ENCODE measurements at regions not wholly inside any gene's neighbourhood (a gene's known extent, or its start where the extent isn't known, plus 50 kb on each side); places are given as distances from the start of the nearest gene placed in this dataset.

DNA sequence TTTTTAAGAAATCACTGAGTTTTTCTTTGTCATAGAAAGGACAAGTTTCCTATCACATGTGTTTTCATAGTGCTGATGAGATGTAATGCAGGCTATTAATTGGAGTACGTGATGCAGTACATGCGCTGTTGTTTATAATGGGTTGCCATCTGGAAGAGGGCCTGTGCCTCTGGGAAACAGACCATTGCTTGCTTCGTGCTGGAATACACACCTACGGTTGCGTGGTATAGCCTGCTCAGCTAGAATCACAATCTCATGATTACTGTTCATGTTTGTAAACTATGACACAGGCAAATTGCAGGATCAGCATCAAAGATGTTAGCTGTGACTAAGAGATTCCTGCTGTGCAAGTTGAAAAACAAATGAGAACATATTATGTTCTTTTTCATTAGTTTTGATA, 107.2 kb upstream of the STEAP1B start:
- DNase-seq (no peak), ATAC-seq (no peak)
- Histone ChIP-seq H3K27me3 (peaks cover 0 to 7% (median 0%) of the 10 kb centered on the region in 7 donors), H3K9me3 (no peaks in the 10 kb centered on the region), H3K4me1 (peaks cover 0 to 11% (median 1%) of the 10 kb centered on the region in 9 donors), H3K27ac (no peak overlapping the region), H3K4me3 (no peak overlapping the region), H3K36me3 (no peaks in the 10 kb centered on the region)
- intact Hi-C loops (cut with DNase I), result no loop called here
- TF ChIP-seq, protein P1, sequence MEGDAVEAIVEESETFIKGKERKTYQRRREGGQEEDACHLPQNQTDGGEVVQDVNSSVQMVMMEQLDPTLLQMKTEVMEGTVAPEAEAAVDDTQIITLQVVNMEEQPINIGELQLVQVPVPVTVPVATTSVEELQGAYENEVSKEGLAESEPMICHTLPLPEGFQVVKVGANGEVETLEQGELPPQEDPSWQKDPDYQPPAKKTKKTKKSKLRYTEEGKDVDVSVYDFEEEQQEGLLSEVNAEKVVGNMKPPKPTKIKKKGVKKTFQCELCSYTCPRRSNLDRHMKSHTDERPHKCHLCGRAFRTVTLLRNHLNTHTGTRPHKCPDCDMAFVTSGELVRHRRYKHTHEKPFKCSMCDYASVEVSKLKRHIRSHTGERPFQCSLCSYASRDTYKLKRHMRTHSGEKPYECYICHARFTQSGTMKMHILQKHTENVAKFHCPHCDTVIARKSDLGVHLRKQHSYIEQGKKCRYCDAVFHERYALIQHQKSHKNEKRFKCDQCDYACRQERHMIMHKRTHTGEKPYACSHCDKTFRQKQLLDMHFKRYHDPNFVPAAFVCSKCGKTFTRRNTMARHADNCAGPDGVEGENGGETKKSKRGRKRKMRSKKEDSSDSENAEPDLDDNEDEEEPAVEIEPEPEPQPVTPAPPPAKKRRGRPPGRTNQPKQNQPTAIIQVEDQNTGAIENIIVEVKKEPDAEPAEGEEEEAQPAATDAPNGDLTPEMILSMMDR (IDR thresholded peaks at IDR 0.05), result no peak
- 90 to 91% methylated on average over 5 of the region's 5 CpGs for WGBS, 2 donors

DNA sequence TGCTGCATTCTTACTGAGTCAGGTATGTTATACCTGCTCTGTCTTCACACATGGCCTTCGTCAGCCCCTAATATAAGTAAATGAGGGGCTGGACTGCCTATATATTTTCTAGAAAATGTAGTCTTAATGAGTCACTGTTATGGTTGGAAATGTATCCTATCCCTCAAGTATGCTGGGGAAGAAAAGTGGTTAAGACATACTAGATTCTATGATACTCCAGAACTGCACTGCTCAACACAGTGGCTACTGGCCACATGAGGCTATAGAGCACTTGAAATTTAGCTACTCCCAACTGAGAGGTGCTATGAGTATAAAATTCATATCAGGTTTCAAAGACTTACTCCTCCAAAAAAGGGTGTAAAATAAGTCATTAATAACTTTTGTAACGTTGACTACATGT, 104.3 kb upstream of the STEAP1B start:
- ATAC-seq (no peak), DNase-seq (no peak)
- no peaks in the 10 kb centered on the region for H3K36me3 ChIP-seq
- no peak overlapping the region for H3K27ac ChIP-seq
- TF ChIP-seq, protein P1 (IDR thresholded peaks at IDR 0.05), result no peak
- intact Hi-C loops (cut with DNase I), result no loop called here
- peaks cover 0 to 22% (median 9%) of the 10 kb centered on the region in 9 donors for H3K4me1 ChIP-seq
- H3K27me3 ChIP-seq, result peaks cover 0 to 7% (median 0%) of the 10 kb centered on the region in 7 donors
- H3K4me3 ChIP-seq, result no peak overlapping the region
- H3K9me3 ChIP-seq, result no peaks in the 10 kb centered on the region
- 90 to 91% methylated on average over 2 of the region's 2 CpGs for WGBS, 2 donors

DNA sequence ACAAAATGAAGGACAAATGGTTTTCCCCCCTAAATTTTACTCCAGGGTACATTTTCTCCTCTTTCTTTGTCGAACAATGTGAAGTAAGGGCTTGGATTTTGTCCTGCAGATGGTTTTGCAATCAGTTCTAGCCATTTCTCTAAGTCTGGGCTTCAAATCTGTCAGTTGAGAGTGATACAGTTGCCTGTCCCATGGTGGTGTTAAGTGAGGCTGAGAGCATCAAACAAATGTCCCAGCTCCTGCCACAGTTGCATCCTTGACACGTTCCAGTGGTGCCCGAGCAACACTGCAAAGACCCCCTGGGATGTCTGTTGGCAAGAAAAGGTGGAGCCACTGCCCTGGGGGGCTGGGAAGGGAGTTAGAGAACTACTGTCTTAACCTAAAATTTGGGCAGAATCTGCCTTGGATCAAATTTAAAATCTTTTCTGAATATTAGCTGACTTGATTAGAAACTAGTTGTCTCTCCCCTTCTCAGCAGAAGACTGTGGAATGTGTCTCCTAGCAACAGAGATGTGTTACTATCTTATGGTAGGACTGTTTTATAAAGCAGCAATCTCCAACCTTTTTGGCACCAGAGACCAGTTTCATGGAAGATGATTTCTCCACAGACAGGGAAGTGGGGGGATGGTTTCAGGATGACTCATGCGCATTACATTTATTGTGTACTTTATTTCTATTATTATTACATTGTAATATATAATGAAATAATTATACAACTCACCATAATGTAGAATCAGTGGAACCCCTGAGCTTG, 102.0 kb upstream of the STEAP1B start:
- 58 to 59% methylated on average over 4 of the region's 4 CpGs for WGBS, 2 donors
- Histone ChIP-seq H3K27ac (peak overlapping the region in 4 of 10 donors; percentile 16 to 77 (median 60)), H3K4me1 (peaks cover 0 to 22% (median 9%) of the 10 kb centered on the region in 9 donors), H3K9me3 (no peaks in the 10 kb centered on the region), H3K36me3 (no peaks in the 10 kb centered on the region), H3K4me3 (no peak overlapping the region), H3K27me3 (no peaks in the 10 kb centered on the region)
- DNase-seq, result no peak
- ATAC-seq, result peak in 4 of 8 donors; percentile 31 to 71 (median 42)
- TF ChIP-seq, protein P1 (IDR thresholded peaks at IDR 0.05), result no peak
- intact Hi-C loops (cut with DNase I), result loop anchor here in 1 of 10 donors (2.0 kb wide), 1 partner anchor 15 kb away; no protein-coding TSS in a partner anchor

- DNase-seq, result no peak
- TF ChIP-seq, protein P1 (IDR thresholded peaks at IDR 0.05), result no peak
- Histone ChIP-seq H3K4me3 (no peak overlapping the region), H3K9me3 (no peaks in the 10 kb centered on the region), H3K27ac (peak overlapping the region in 4 of 10 donors; percentile 16 to 77 (median 66)), H3K4me1 (peaks cover 0 to 22% (median 9%) of the 10 kb centered on the region in 9 donors), H3K27me3 (no peaks in the 10 kb centered on the region), H3K36me3 (no peaks in the 10 kb centered on the region)
- intact Hi-C loops (cut with DNase I), result no loop called here
- peak in 1 of 8 donors; percentile 9 for ATAC-seq
Observed at GRCh38 chr7:22601408-22601807, 101.4 kb upstream of the STEAP1B start.
